ENCODE measurements at regions not wholly inside any gene's neighbourhood (a gene's known extent, or its start where the extent isn't known, plus 50 kb on each side); places are given as distances from the start of the nearest gene placed in this dataset.

DNA sequence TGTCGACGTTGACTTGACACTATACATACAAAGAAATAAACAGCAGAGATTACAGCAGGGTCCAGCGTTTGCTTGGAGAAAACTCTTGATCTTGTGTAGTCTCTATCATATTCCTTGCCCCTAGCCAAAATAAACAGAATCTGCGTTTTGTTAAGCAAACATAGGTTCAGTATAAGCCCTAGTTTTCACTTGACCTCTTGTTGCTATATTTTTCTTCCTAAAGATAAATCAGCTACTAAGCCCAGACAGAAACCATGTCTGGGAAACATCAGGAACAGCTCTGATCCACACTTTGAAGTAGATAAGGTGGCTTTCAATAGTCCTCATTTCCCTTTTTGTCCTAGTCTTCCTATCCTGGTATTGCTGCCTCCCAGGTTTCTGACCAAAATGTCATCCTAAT lies 328.2 kb upstream of the MAGI2 start:
- no peak for TF ChIP-seq CTCF (IDR thresholded peaks at IDR 0.05)
- TF ChIP-seq ZFX (IDR thresholded peaks at IDR 0.05; ENCODE audit: borderline replicate concordance) = no peak
